H9 (cell line): ENCODE measurements at regions not wholly inside any gene's neighbourhood (a gene's known extent, or its start where the extent isn't known, plus 50 kb on each side); places are given as distances from the start of the nearest gene placed in this dataset.

Experiments used
- DNase-seq: peaks from one replicate; pipeline ENCODE4 v3.0.0-alpha.2; 2017
- H2AFZ ChIP-seq: one replicate; pipeline ENCODE4 v1.6.1; 2013; ENCODE audit warnings: mild to moderate bottlenecking, low read length, control low read depth, moderate library complexity
- H2AK5ac ChIP-seq: 2 replicates; pipeline ENCODE4 v1.6.1; 2013; ENCODE audit warnings: low read length, control low read depth, mixed read lengths; ENCODE audit not compliant: insufficient read length
- H2BK120ac ChIP-seq: one replicate; pipeline ENCODE4 v1.6.1; 2013; ENCODE audit warnings: low read depth, mild to moderate bottlenecking, low read length, control low read depth, inconsistent platforms; ENCODE audit not compliant: poor library complexity, severe bottlenecking
- H2BK12ac ChIP-seq: 2 replicates; pipeline ENCODE4 v1.6.1; 2013; ENCODE audit warnings: low read length, control low read depth, mixed read lengths, low read depth; ENCODE audit not compliant: insufficient read length
- H2BK15ac ChIP-seq: 2 replicates; pipeline ENCODE4 v1.6.1; 2013; ENCODE audit warnings: low read depth, low read length, control low read depth
- H2BK20ac ChIP-seq: one replicate; pipeline ENCODE4 v1.6.1; 2013; ENCODE audit warnings: low read depth, mild to moderate bottlenecking, low read length, control low read depth, inconsistent platforms; ENCODE audit not compliant: poor library complexity, severe bottlenecking
- H2BK5ac ChIP-seq: 2 replicates; pipeline ENCODE4 v1.6.1; 2013; ENCODE audit warnings: low read length, control low read depth, mixed read lengths; ENCODE audit not compliant: insufficient read length
- H3K14ac ChIP-seq: 2 replicates; pipeline ENCODE4 v1.6.1; 2013; ENCODE audit warnings: low read length, control low read depth; ENCODE audit not compliant: insufficient read depth
- H3K18ac ChIP-seq: 2 replicates; pipeline ENCODE4 v1.6.1; 2013; ENCODE audit warnings: low read depth, mild to moderate bottlenecking, mixed read lengths, low read length, control low read depth; ENCODE audit not compliant: insufficient read length
- H3K23ac ChIP-seq: 2 replicates; pipeline ENCODE4 v1.6.1; 2013; ENCODE audit warnings: low read length, control low read depth, mixed read lengths, low read depth; ENCODE audit not compliant: insufficient read length
- H3K23me2 ChIP-seq: 2 replicates; pipeline ENCODE4 v1.6.1; 2013; ENCODE audit warnings: low read depth, mild to moderate bottlenecking, mixed read lengths, low read length, control low read depth; ENCODE audit not compliant: insufficient read length, poor library complexity, severe bottlenecking
- H3K27ac ChIP-seq: 2 replicates; pipeline ENCODE4 v1.5.1; 2013; ENCODE audit warnings: low read length, control low read depth, mixed read lengths, low read depth; ENCODE audit not compliant: insufficient read length
- H3K27me3 ChIP-seq: 2 replicates; pipeline ENCODE4 v1.6.1; 2013; ENCODE audit warnings: low read length, control low read depth, inconsistent platforms; ENCODE audit not compliant: insufficient read depth
- H3K4ac ChIP-seq: 2 replicates; pipeline ENCODE4 v1.6.1; 2013; ENCODE audit warnings: low read depth, mild to moderate bottlenecking, control low read depth, inconsistent platforms, low read length, moderate library complexity
- H3K4me1 ChIP-seq: 2 replicates; pipeline ENCODE4 v1.6.1; 2013; ENCODE audit warnings: low read length, control low read depth, inconsistent platforms; ENCODE audit not compliant: insufficient read depth
- H3K4me2 ChIP-seq: 2 replicates; pipeline ENCODE4 v1.6.1; 2013; ENCODE audit warnings: low read length, control low read depth, mixed read lengths; ENCODE audit not compliant: insufficient read length, insufficient read depth
- H3K56ac ChIP-seq: 2 replicates; pipeline ENCODE4 v1.6.1; 2013; ENCODE audit warnings: low read depth, mild to moderate bottlenecking, mixed read lengths, low read length, control low read depth; ENCODE audit not compliant: insufficient read length
- H3K79me1 ChIP-seq: 2 replicates; pipeline ENCODE4 v1.6.1; 2013; ENCODE audit warnings: low read depth, mild to moderate bottlenecking, moderate library complexity, low read length, control low read depth, inconsistent platforms; ENCODE audit not compliant: insufficient read depth, poor library complexity, severe bottlenecking
- H3K79me2 ChIP-seq: 2 replicates; pipeline ENCODE4 v1.6.1; 2013; ENCODE audit warnings: low read length, control low read depth, inconsistent platforms; ENCODE audit not compliant: insufficient read depth
- H3K9ac ChIP-seq: 2 replicates; pipeline ENCODE4 v1.6.1; 2013; ENCODE audit warnings: low read length, control low read depth, mixed read lengths; ENCODE audit not compliant: insufficient read length; ENCODE audit errors: extremely low read depth
- H3K9me3 ChIP-seq: one replicate; pipeline ENCODE4 v1.6.1; 2013; ENCODE audit warnings: low read depth, low read length, inconsistent platforms; ENCODE audit not compliant: control insufficient read depth
- H3T11ph ChIP-seq: one replicate; pipeline ENCODE4 v1.6.1; 2013; ENCODE audit warnings: mild to moderate bottlenecking, low read length, control low read depth, inconsistent platforms
- H4K20me1 ChIP-seq: one replicate; pipeline ENCODE4 v1.6.1; 2013; ENCODE audit not compliant: control insufficient read depth, insufficient read length, insufficient read depth
- H4K5ac ChIP-seq: 2 replicates; pipeline ENCODE4 v1.6.1; 2013; ENCODE audit warnings: low read depth, mild to moderate bottlenecking, mixed read lengths, low read length, control low read depth; ENCODE audit not compliant: insufficient read length
- H4K8ac ChIP-seq: replicated peaks from 2 replicates; pipeline ENCODE4 v1.6.1; 2013; ENCODE audit warnings: low read length, control low read depth, mixed read lengths, low read depth; ENCODE audit not compliant: insufficient read length
- H4K91ac ChIP-seq: 2 replicates; pipeline ENCODE4 v1.6.1; 2013; ENCODE audit warnings: low read depth, mild to moderate bottlenecking, moderate library complexity, mixed read lengths, low read length, control low read depth; ENCODE audit not compliant: insufficient read length
- H3K27ac Mint-ChIP-seq, 3 experiments: 2 replicates in 2 of 3; 3 replicates in 1 of 3; pipeline ENCODE4 v1.8.0; 2020 to 2021; ENCODE audit warnings: mixed read lengths in 3 of 3, mild to moderate bottlenecking in 1 of 3, moderate library complexity in 1 of 3
- H3K27me3 Mint-ChIP-seq: 2 replicates; pipeline ENCODE4 v1.8.0; 2021; ENCODE audit warnings: low read depth, mild to moderate bottlenecking, moderate library complexity, mixed read lengths
- H3K36me3 Mint-ChIP-seq, 3 experiments: 2 replicates in 2 of 3; 3 replicates in 1 of 3; pipeline ENCODE4 v1.8.0; 2020 to 2021; ENCODE audit warnings: low read depth in 3 of 3, mixed read lengths in 3 of 3; ENCODE audit not compliant: insufficient read depth in 1 of 3
- H3K4me1 Mint-ChIP-seq, 2 experiments: 2 replicates each; pipeline ENCODE4 v1.8.0; 2020; ENCODE audit warnings: mixed read lengths in 2 of 2
- H3K4me3 Mint-ChIP-seq, 2 experiments: 2 replicates in 1 of 2; 3 replicates in 1 of 2; pipeline ENCODE4 v1.8.0; 2020 to 2021; ENCODE audit warnings: mild to moderate bottlenecking in 2 of 2, mixed read lengths in 2 of 2, moderate library complexity in 1 of 2
- H3K9me3 Mint-ChIP-seq, 2 experiments: 2 replicates in 1 of 2; 3 replicates in 1 of 2; pipeline ENCODE4 v1.8.0; 2020; ENCODE audit warnings: mild to moderate bottlenecking in 2 of 2, mixed read lengths in 2 of 2, moderate library complexity in 1 of 2
- CTCF ChIP-seq: fragments of 200-600 bp; sonication (generic); conservative IDR thresholded peaks from 3 replicates; pipeline ENCODE4 v1.8.0; 2021; ENCODE audit warnings: antibody characterized with exemption, mild to moderate bottlenecking
- WGBS: extraction: QIAGEN DNeasy Blood & Tissue Kit; methylation state at CpG from one replicate; pipeline ENCODE4 v1.1.7; 2013; ENCODE audit warnings: missing lambda C conversion rate, low lambda C conversion rate, mixed read lengths; ENCODE audit not compliant: insufficient read length; ENCODE audit errors: extremely low coverage; 5-methylcytosine and 5-hydroxymethylcytosine counted together

- WGBS, result no CpG with 5 or more reads among the region's 5 CpGs
- no peak overlapping the region for H3K27ac Mint-ChIP-seq
- no peak overlapping the region for H3T11ph ChIP-seq
Observed at GRCh38 chr6:1049900-1050299, 262.0 kb upstream of the FOXQ1 start.

More at GRCh38 chr6:1049900-1050299, 262.0 kb upstream of the FOXQ1 start:
- Histone ChIP-seq H4K20me1 (no peaks in the 10 kb centered on the region), H3K56ac (no peak overlapping the region), H3K79me2 (no peaks in the 10 kb centered on the region), H2BK12ac (no peak overlapping the region), H2AFZ (no peak overlapping the region), H2AK5ac (no peak overlapping the region), H3K79me1 (no peaks in the 10 kb centered on the region), H3K4ac (no peak overlapping the region), H3K14ac (no peak overlapping the region), H2BK5ac (no peak overlapping the region), H2BK15ac (no peak overlapping the region), H4K5ac (no peak overlapping the region), H3K4me2 (no peak overlapping the region), H3K9me3 (no peaks in the 10 kb centered on the region), H3K27me3 (no peaks in the 10 kb centered on the region), H3K27ac (no peak overlapping the region), H3K9ac (no peak overlapping the region), H4K91ac (no peak overlapping the region), H3K23me2 (no peaks in the 10 kb centered on the region), H3K23ac (no peak overlapping the region), H3K4me1 (no peaks in the 10 kb centered on the region), H3K18ac (no peak overlapping the region), H2BK20ac (no peak overlapping the region), H2BK120ac (no peak overlapping the region), H4K8ac (no peak overlapping the region)
- Mint-ChIP-seq H3K4me3 (no peak overlapping the region), H3K36me3 (no peaks in the 10 kb centered on the region), H3K4me1 (no peaks in the 10 kb centered on the region), H3K9me3 (no peaks in the 10 kb centered on the region), H3K27me3 (peaks cover 10% of the 10 kb centered on the region)
- TF ChIP-seq CTCF, result no peak
- DNase-seq, result no peak
